Astrocyte (in vitro differentiated cells and primary cell): ENCODE measurements at regions not wholly inside any gene's neighbourhood (a gene's known extent, or its start where the extent isn't known, plus 50 kb on each side); places are given as distances from the start of the nearest gene placed in this dataset.

ENCODE experiments used
- DNase-seq: peaks from one replicate; pipeline ENCODE4 v3.0.0-alpha.2; 2010; ENCODE audit warnings: low read depth
- FAIRE-seq: peaks from 2 replicates; lab custom pipeline; 2011; peaks lifted over from hg19 to GRCh38; lab: Jason Lieb, UNC
- H2AFZ ChIP-seq: 2 replicates; pipeline ENCODE4 v1.6.0; 2012; ENCODE audit warnings: low read depth, low read length, inconsistent platforms
- H3K27ac ChIP-seq: 2 replicates; pipeline ENCODE4 v1.5.1; 2011; ENCODE audit warnings: low read depth, low read length, inconsistent platforms
- H3K27me3 ChIP-seq: 2 replicates; pipeline ENCODE4 v1.6.0; 2011; ENCODE audit warnings: low read length, inconsistent platforms; ENCODE audit not compliant: insufficient read depth
- H3K36me3 ChIP-seq: 2 replicates; pipeline ENCODE4 v1.5.1; 2011; ENCODE audit warnings: low read length, inconsistent platforms; ENCODE audit not compliant: insufficient read depth
- H3K4me1 ChIP-seq: 2 replicates; pipeline ENCODE4 v1.5.1; 2011; ENCODE audit warnings: low read length, inconsistent platforms; ENCODE audit not compliant: insufficient read depth
- H3K4me2 ChIP-seq: 2 replicates; pipeline ENCODE4 v1.6.0; 2012; ENCODE audit warnings: low read length, inconsistent platforms
- H3K4me3 ChIP-seq: 2 replicates; pipeline ENCODE4 v1.5.1; 2011; ENCODE audit warnings: low read depth, mild to moderate bottlenecking, low read length, inconsistent platforms; ENCODE audit not compliant: insufficient read depth
- H3K79me2 ChIP-seq: 2 replicates; pipeline ENCODE4 v1.6.0; 2012; ENCODE audit warnings: mild to moderate bottlenecking, low read length, inconsistent platforms; ENCODE audit not compliant: insufficient read depth
- H3K9ac ChIP-seq: 2 replicates; pipeline ENCODE4 v1.6.0; 2012; ENCODE audit warnings: mild to moderate bottlenecking, low read length, inconsistent platforms
- H3K9me3 ChIP-seq: 2 replicates; pipeline ENCODE4 v1.5.1; 2012; ENCODE audit warnings: low read depth, mild to moderate bottlenecking, low read length, inconsistent platforms; ENCODE audit not compliant: insufficient read depth
- H4K20me1 ChIP-seq: 2 replicates; pipeline ENCODE4 v1.6.0; 2012; ENCODE audit warnings: low read length, inconsistent platforms; ENCODE audit not compliant: insufficient read depth
- H3K27ac Mint-ChIP-seq: one replicate; pipeline ENCODE4 v1.8.0; 2021; ENCODE audit warnings: mild to moderate bottlenecking, mixed read lengths; ENCODE audit not compliant: unreplicated experiment
- H3K27me3 Mint-ChIP-seq: one replicate; pipeline ENCODE4 v1.8.0; 2021; ENCODE audit warnings: low read depth, mixed read lengths; ENCODE audit not compliant: unreplicated experiment
- H3K36me3 Mint-ChIP-seq: one replicate; pipeline ENCODE4 v1.8.0; 2021; ENCODE audit warnings: low read depth, mixed read lengths; ENCODE audit not compliant: unreplicated experiment
- H3K4me1 Mint-ChIP-seq: one replicate; pipeline ENCODE4 v1.8.0; 2021; ENCODE audit warnings: low read depth, mixed read lengths; ENCODE audit not compliant: unreplicated experiment
- H3K4me3 Mint-ChIP-seq: one replicate; pipeline ENCODE4 v1.8.0; 2021; ENCODE audit warnings: mild to moderate bottlenecking, moderate library complexity, mixed read lengths; ENCODE audit not compliant: unreplicated experiment
- H3K9me3 Mint-ChIP-seq: one replicate; pipeline ENCODE4 v1.8.0; 2021; ENCODE audit warnings: mild to moderate bottlenecking, mixed read lengths; ENCODE audit not compliant: unreplicated experiment
- EZH2 ChIP-seq: IDR thresholded peaks from 2 replicates; pipeline ENCODE4 v1.6.1; 2012; ENCODE audit warnings: mild to moderate bottlenecking, low read length, inconsistent platforms; ENCODE audit not compliant: insufficient read depth
- TF ChIP-seq, protein P1 (sequence below): IDR thresholded peaks from 2 replicates; pipeline ENCODE4 v1.5.1; 2011; ENCODE audit warnings: low read depth, mild to moderate bottlenecking, inconsistent platforms, low read length, moderate library complexity; ENCODE audit not compliant: insufficient read depth

DNA sequence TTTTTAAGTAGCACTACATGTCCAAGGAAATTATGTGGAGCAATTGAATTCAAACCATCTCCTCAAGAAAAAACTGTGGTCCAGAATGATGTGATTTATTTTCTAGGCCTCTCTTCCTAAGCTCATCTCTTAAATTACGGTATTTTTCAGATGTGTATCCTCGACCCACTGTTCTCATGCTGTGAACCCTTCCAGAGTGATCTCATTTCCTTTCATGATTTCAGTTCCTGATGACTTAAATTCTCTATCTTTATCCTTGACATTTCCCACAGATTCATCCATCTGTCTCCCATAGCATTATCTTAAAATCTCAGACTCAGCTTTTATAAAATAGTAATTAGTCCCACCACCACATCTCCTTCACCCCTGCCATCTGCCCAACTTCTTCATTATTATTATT is 117.6 kb upstream of the SPRY2 start:
- FAIRE-seq: no peak
- H3K4me3 ChIP-seq: no peak overlapping the region
- no peaks in the 10 kb centered on the region for H3K27me3 Mint-ChIP-seq

DNA sequence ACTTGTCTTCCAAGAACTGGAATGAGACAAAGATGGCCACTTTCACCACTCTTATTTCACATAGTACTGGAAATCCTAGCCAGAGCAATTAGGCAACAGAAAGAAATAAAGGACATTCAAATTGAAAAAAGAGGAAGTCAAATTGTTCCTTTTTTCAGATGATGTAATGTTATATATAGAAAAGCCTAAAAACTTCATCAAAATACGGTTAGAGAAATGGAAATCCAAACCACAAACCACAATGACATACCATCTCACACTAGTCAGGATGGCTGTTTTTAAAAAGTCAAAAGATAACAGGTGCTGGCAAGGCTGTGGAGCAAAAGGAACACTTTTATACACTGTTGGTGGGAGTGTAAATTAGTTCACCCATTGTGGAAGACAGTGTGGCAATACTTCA is 113.3 kb upstream of the SPRY2 start:
- no peaks in the 10 kb centered on the region for H4K20me1 ChIP-seq
- no peak overlapping the region for H3K4me3 ChIP-seq
- H3K27me3 ChIP-seq: no peaks in the 10 kb centered on the region
- no peak overlapping the region for H3K27ac ChIP-seq
- Mint-ChIP-seq H3K9me3 (peaks cover 3% of the 10 kb centered on the region), H3K27me3 (no peaks in the 10 kb centered on the region), H3K36me3 (no peaks in the 10 kb centered on the region), H3K4me3 (no peak overlapping the region), H3K27ac (peak overlapping the region; percentile 87), H3K4me1 (peaks cover 16% of the 10 kb centered on the region)
- peak overlapping the region; percentile 3 for H3K4me2 ChIP-seq
- H3K9ac ChIP-seq: no peak overlapping the region
- FAIRE-seq (no peak), DNase-seq (peak; percentile 65)
- H3K4me1 ChIP-seq: peaks cover 4% of the 10 kb centered on the region
- no peaks in the 10 kb centered on the region for H3K36me3 ChIP-seq
- no peak overlapping the region for H2AFZ ChIP-seq
- no peak for TF ChIP-seq EZH2
- TF ChIP-seq, protein P1, sequence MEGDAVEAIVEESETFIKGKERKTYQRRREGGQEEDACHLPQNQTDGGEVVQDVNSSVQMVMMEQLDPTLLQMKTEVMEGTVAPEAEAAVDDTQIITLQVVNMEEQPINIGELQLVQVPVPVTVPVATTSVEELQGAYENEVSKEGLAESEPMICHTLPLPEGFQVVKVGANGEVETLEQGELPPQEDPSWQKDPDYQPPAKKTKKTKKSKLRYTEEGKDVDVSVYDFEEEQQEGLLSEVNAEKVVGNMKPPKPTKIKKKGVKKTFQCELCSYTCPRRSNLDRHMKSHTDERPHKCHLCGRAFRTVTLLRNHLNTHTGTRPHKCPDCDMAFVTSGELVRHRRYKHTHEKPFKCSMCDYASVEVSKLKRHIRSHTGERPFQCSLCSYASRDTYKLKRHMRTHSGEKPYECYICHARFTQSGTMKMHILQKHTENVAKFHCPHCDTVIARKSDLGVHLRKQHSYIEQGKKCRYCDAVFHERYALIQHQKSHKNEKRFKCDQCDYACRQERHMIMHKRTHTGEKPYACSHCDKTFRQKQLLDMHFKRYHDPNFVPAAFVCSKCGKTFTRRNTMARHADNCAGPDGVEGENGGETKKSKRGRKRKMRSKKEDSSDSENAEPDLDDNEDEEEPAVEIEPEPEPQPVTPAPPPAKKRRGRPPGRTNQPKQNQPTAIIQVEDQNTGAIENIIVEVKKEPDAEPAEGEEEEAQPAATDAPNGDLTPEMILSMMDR: no peak
- H3K9me3 ChIP-seq: no peaks in the 10 kb centered on the region
- no peaks in the 10 kb centered on the region for H3K79me2 ChIP-seq

More for the DNA sequence above, 117.6 kb upstream of the SPRY2 start:
- Histone ChIP-seq H3K27me3 (no peaks in the 10 kb centered on the region), H4K20me1 (no peaks in the 10 kb centered on the region), H3K4me2 (no peak overlapping the region), H3K27ac (no peak overlapping the region), H3K79me2 (no peaks in the 10 kb centered on the region), H3K36me3 (no peaks in the 10 kb centered on the region), H3K9me3 (no peaks in the 10 kb centered on the region), H3K9ac (no peak overlapping the region), H2AFZ (no peak overlapping the region), H3K4me1 (peaks cover 4% of the 10 kb centered on the region)
- Mint-ChIP-seq H3K9me3 (no peaks in the 10 kb centered on the region), H3K27ac (no peak overlapping the region), H3K4me1 (peaks cover 16% of the 10 kb centered on the region), H3K4me3 (no peak overlapping the region), H3K36me3 (no peaks in the 10 kb centered on the region)
- TF ChIP-seq EZH2: no peak
- TF ChIP-seq, protein P1: no peak
- no peak for DNase-seq

DNA sequence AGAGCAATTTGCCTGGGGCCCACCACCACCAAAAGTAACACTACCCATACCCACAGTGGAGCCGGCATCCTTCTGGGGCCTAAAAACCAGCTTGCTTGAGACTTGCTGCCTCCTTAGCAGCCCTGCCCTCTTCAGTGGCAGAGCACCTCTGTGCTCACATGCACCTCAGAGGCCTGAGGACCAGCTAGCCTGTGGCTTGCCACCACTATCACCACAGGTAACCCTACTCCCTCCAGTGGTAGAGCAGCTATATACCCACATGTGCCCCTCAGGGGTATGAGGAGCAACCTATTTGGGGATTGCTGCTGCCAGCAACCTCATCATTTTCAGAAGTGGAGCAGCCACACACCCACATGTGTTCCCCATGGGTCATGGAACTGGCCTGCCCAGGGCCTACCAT is 111.4 kb upstream of the SPRY2 start:
- Mint-ChIP-seq H3K27me3 (no peaks in the 10 kb centered on the region), H3K36me3 (no peaks in the 10 kb centered on the region), H3K4me1 (peaks cover 10% of the 10 kb centered on the region), H3K27ac (no peak overlapping the region), H3K9me3 (peaks cover 3% of the 10 kb centered on the region), H3K4me3 (no peak overlapping the region)
- H3K27me3 ChIP-seq: no peaks in the 10 kb centered on the region
- no peak overlapping the region for H3K27ac ChIP-seq
- FAIRE-seq (no peak), DNase-seq (no peak)
- no peaks in the 10 kb centered on the region for H3K9me3 ChIP-seq
- H3K79me2 ChIP-seq: no peaks in the 10 kb centered on the region
- H4K20me1 ChIP-seq: no peaks in the 10 kb centered on the region
- no peaks in the 10 kb centered on the region for H3K36me3 ChIP-seq
- no peak overlapping the region for H3K4me3 ChIP-seq
- H3K9ac ChIP-seq: no peak overlapping the region
- TF ChIP-seq, protein P1: no peak
- TF ChIP-seq EZH2: no peak
- H2AFZ ChIP-seq: no peak overlapping the region
- H3K4me1 ChIP-seq: peaks cover 4% of the 10 kb centered on the region
- no peak overlapping the region for H3K4me2 ChIP-seq
